ENCODE measurements at regions not wholly inside any gene's neighbourhood (a gene's known extent, or its start where the extent isn't known, plus 50 kb on each side); places are given as distances from the start of the nearest gene placed in this dataset.

- no peaks in the 10 kb centered on the region for H3K27me3 ChIP-seq (ENCODE audit: insufficient read depth, poor library complexity, severe bottlenecking)
- H3K27ac ChIP-seq (replicated peaks) = no peak overlapping the region
- no peak for TF ChIP-seq REST (IDR thresholded peaks at IDR 0.05; ENCODE audit: insufficient replicate concordance, low read depth)
- no peak for TF ChIP-seq CTCF (IDR thresholded peaks at IDR 0.05; ENCODE audit: insufficient read depth, low read length)
- no peak for TF ChIP-seq GABPA (IDR thresholded peaks at IDR 0.05; ENCODE audit: low read depth)
- TF ChIP-seq POLR2AphosphoS5 (IDR thresholded peaks at IDR 0.05; ENCODE audit: low read depth) = no peak
- H3K4me3 ChIP-seq (replicated peaks; ENCODE audit: insufficient read depth, low read length) = no peak overlapping the region
- DNase-seq (ENCODE audit: low read depth in 1 of 2, low spot score in 1 of 2) = no peak
These were observed 600.6 kb downstream of the SLITRK1 start for GRCh38 chr13:83281654-83282053.

GRCh38 chr13:83274679-83275078, 607.6 kb downstream of the SLITRK1 start:
- no peaks in the 10 kb centered on the region for H3K27me3 ChIP-seq (ENCODE audit: insufficient read depth, poor library complexity, severe bottlenecking)
- H3K4me3 ChIP-seq (replicated peaks; ENCODE audit: insufficient read depth, low read length) = no peak overlapping the region
- no peak overlapping the region for H3K27ac ChIP-seq (replicated peaks)
- no peak for TF ChIP-seq SPI1 (IDR thresholded peaks at IDR 0.05; ENCODE audit: borderline replicate concordance, low read depth)
- no peak for TF ChIP-seq CTCF (IDR thresholded peaks at IDR 0.05; ENCODE audit: insufficient read depth, low read length)
- TF ChIP-seq POLR2AphosphoS5 (IDR thresholded peaks at IDR 0.05; ENCODE audit: low read depth) = no peak
- TF ChIP-seq GABPA (IDR thresholded peaks at IDR 0.05; ENCODE audit: low read depth) = no peak
- TF ChIP-seq REST (IDR thresholded peaks at IDR 0.05; ENCODE audit: insufficient replicate concordance, low read depth) = no peak
- no peak for DNase-seq (ENCODE audit: low read depth in 1 of 2, low spot score in 1 of 2)

GRCh38 chr13:83272652-83273240, 609.5 kb downstream of the SLITRK1 start:
- no peaks in the 10 kb centered on the region for H3K27me3 ChIP-seq (ENCODE audit: insufficient read depth, poor library complexity, severe bottlenecking)
- H3K27ac ChIP-seq (replicated peaks) = no peak overlapping the region
- DNase-seq (ENCODE audit: low read depth in 1 of 2, low spot score in 1 of 2) = no peak
- TF ChIP-seq GABPA (IDR thresholded peaks at IDR 0.05; ENCODE audit: low read depth) (no peak), SPI1 (IDR thresholded peaks at IDR 0.05; ENCODE audit: borderline replicate concordance, low read depth) (no peak), REST (IDR thresholded peaks at IDR 0.05; ENCODE audit: insufficient replicate concordance, low read depth) (no peak), CTCF (IDR thresholded peaks at IDR 0.05; ENCODE audit: insufficient read depth, low read length) (no peak)
- no peak overlapping the region for H3K4me3 ChIP-seq (replicated peaks; ENCODE audit: insufficient read depth, low read length)

All from HL-60 (cell line).